Neural progenitor cell (in vitro differentiated cells): ENCODE measurements at regions not wholly inside any gene's neighbourhood (a gene's known extent, or its start where the extent isn't known, plus 50 kb on each side); places are given as distances from the start of the nearest gene placed in this dataset.

Experiments
- DNase-seq: peaks from one replicate; pipeline ENCODE4 v3.0.0-alpha.2; 2016; ENCODE audit warnings: low spot score
- H2AFZ ChIP-seq: fragments of 200-600 bp; sonication (generic); replicated peaks from 2 replicates; pipeline ENCODE4 v1.6.1; 2016; ENCODE audit warnings: antibody characterized with exemption
- H3F3A ChIP-seq: fragments of 200-600 bp; sonication (generic); 2 replicates; pipeline ENCODE4 v1.6.1; 2016; ENCODE audit warnings: antibody characterized with exemption, low read depth
- H3K27ac ChIP-seq: fragments of 200-600 bp; sonication (generic); 2 replicates; pipeline ENCODE4 v1.5.1; 2016; ENCODE audit warnings: mild to moderate bottlenecking
- H3K27me3 ChIP-seq: fragments of 200-600 bp; sonication (generic); 2 replicates; pipeline ENCODE4 v1.6.1; 2016; ENCODE audit warnings: mild to moderate bottlenecking, moderate library complexity
- H3K36me3 ChIP-seq: fragments of 200-600 bp; sonication (generic); 2 replicates; pipeline ENCODE4 v1.5.1; 2016
- H3K4me1 ChIP-seq: fragments of 200-600 bp; sonication (generic); 2 replicates; pipeline ENCODE4 v1.6.1; 2016; ENCODE audit warnings: mixed run types
- H3K4me2 ChIP-seq: fragments of 200-600 bp; sonication (generic); 2 replicates; pipeline ENCODE4 v1.6.1; 2016
- H3K4me3 ChIP-seq: fragments of 200-600 bp; sonication (generic); 2 replicates; pipeline ENCODE4 v1.5.1; 2016
- H3K79me2 ChIP-seq: fragments of 200-600 bp; sonication (generic); 2 replicates; pipeline ENCODE4 v1.6.1; 2016; ENCODE audit warnings: low read depth
- H3K9ac ChIP-seq: fragments of 200-600 bp; sonication (generic); 2 replicates; pipeline ENCODE4 v1.6.1; 2016
- H3K9me3 ChIP-seq: fragments of 200-600 bp; sonication (generic); 2 replicates; pipeline ENCODE4 v1.5.1; 2016; ENCODE audit warnings: low read depth
- H4K20me1 ChIP-seq: fragments of 200-600 bp; sonication (generic); 2 replicates; pipeline ENCODE4 v1.6.1; 2016; ENCODE audit warnings: low read depth
- H3K27ac Mint-ChIP-seq: 3 replicates; pipeline ENCODE4 v1.8.0; 2021; ENCODE audit warnings: mixed read lengths
- H3K27me3 Mint-ChIP-seq: 2 replicates; pipeline ENCODE4 v1.8.0; 2022; ENCODE audit warnings: low read depth, mild to moderate bottlenecking, inconsistent platforms, moderate library complexity, mixed read lengths; ENCODE audit not compliant: insufficient read depth
- H3K36me3 Mint-ChIP-seq: 3 replicates; pipeline ENCODE4 v1.8.0; 2021; ENCODE audit warnings: mixed read lengths
- H3K4me1 Mint-ChIP-seq: 3 replicates; pipeline ENCODE4 v1.8.0; 2021; ENCODE audit warnings: mixed read lengths
- H3K4me3 Mint-ChIP-seq: 3 replicates; pipeline ENCODE4 v1.8.0; 2021; ENCODE audit warnings: mild to moderate bottlenecking, moderate library complexity, mixed read lengths
- H3K9me3 Mint-ChIP-seq: 3 replicates; pipeline ENCODE4 v1.8.0; 2020; ENCODE audit warnings: mixed read lengths
- CTCF ChIP-seq: fragments of 200-600 bp; sonication (generic); IDR thresholded peaks from 2 replicates; pipeline ENCODE4 v1.5.1; 2017; ENCODE audit warnings: antibody characterized with exemption, mild to moderate bottlenecking
- EZH2 ChIP-seq: fragments of 200-600 bp; sonication (generic); IDR thresholded peaks from 2 replicates; pipeline ENCODE4 v1.6.1; 2017; ENCODE audit warnings: antibody characterized with exemption, mild to moderate bottlenecking, moderate library complexity
- EZH2phosphoT487 ChIP-seq: fragments of 200-600 bp; sonication (generic); IDR thresholded peaks from 2 replicates; pipeline ENCODE4 v1.6.1; 2017; ENCODE audit warnings: antibody characterized with exemption

- Histone ChIP-seq H3K9me3 (peaks cover 5% of the 10 kb centered on the region), H3K9ac (no peak overlapping the region), H3F3A (no peaks in the 10 kb centered on the region), H3K4me3 (no peak overlapping the region), H3K36me3 (no peaks in the 10 kb centered on the region), H3K4me2 (no peak overlapping the region), H2AFZ (no peak overlapping the region), H4K20me1 (no peaks in the 10 kb centered on the region), H3K4me1 (no peaks in the 10 kb centered on the region), H3K27ac (no peak overlapping the region), H3K79me2 (no peaks in the 10 kb centered on the region), H3K27me3 (no peaks in the 10 kb centered on the region)
- H3K4me3 Mint-ChIP-seq, result no peak overlapping the region
- no peaks in the 10 kb centered on the region for H3K4me1 Mint-ChIP-seq
- no peak overlapping the region for H3K27ac Mint-ChIP-seq
- H3K27me3 Mint-ChIP-seq, result no peaks in the 10 kb centered on the region
- TF ChIP-seq CTCF, result no peak
- no peak for TF ChIP-seq EZH2phosphoT487
- no peak for TF ChIP-seq EZH2
- peaks cover 6% of the 10 kb centered on the region for H3K9me3 Mint-ChIP-seq
- H3K36me3 Mint-ChIP-seq, result no peaks in the 10 kb centered on the region
- no peak for DNase-seq
Observed at GRCh38 chrX:22339459-22339858, 66.7 kb downstream of the CBLL2 start.

GRCh38 chrX:22340022-22340616 is 67.4 kb downstream of the CBLL2 start:
- H3K27ac Mint-ChIP-seq, result no peak overlapping the region
- TF ChIP-seq CTCF (no peak), EZH2phosphoT487 (no peak), EZH2 (no peak)

GRCh38 chrX:22343192-22343591 is 70.5 kb downstream of the CBLL2 start:
- H2AFZ ChIP-seq, result no peak overlapping the region
- no peak for TF ChIP-seq CTCF

More at GRCh38 chrX:22340022-22340616, 67.4 kb downstream of the CBLL2 start:
- Mint-ChIP-seq H3K36me3 (no peaks in the 10 kb centered on the region), H3K4me1 (no peaks in the 10 kb centered on the region), H3K4me3 (no peak overlapping the region), H3K27me3 (no peaks in the 10 kb centered on the region), H3K9me3 (peaks cover 6% of the 10 kb centered on the region)
- no peaks in the 10 kb centered on the region for H3F3A ChIP-seq
- no peak overlapping the region for H3K27ac ChIP-seq
- H3K36me3 ChIP-seq, result no peaks in the 10 kb centered on the region
- no peak overlapping the region for H3K4me2 ChIP-seq
- no peak overlapping the region for H2AFZ ChIP-seq
- H3K79me2 ChIP-seq, result no peaks in the 10 kb centered on the region
- H3K4me3 ChIP-seq, result no peak overlapping the region
- H3K9me3 ChIP-seq, result no peaks in the 10 kb centered on the region
- H3K27me3 ChIP-seq, result no peaks in the 10 kb centered on the region
- no peak overlapping the region for H3K9ac ChIP-seq
- H4K20me1 ChIP-seq, result no peaks in the 10 kb centered on the region
- no peaks in the 10 kb centered on the region for H3K4me1 ChIP-seq
- DNase-seq, result no peak

More at GRCh38 chrX:22343192-22343591, 70.5 kb downstream of the CBLL2 start:
- Histone ChIP-seq H3K4me3 (no peak overlapping the region), H3K79me2 (no peaks in the 10 kb centered on the region), H3F3A (no peaks in the 10 kb centered on the region), H3K27ac (no peak overlapping the region), H4K20me1 (no peaks in the 10 kb centered on the region), H3K9me3 (no peaks in the 10 kb centered on the region), H3K27me3 (no peaks in the 10 kb centered on the region), H3K4me2 (no peak overlapping the region), H3K4me1 (no peaks in the 10 kb centered on the region), H3K36me3 (no peaks in the 10 kb centered on the region), H3K9ac (no peak overlapping the region)
- no peak overlapping the region for H3K4me3 Mint-ChIP-seq
- H3K27me3 Mint-ChIP-seq, result no peaks in the 10 kb centered on the region
- no peaks in the 10 kb centered on the region for H3K36me3 Mint-ChIP-seq
- no peaks in the 10 kb centered on the region for H3K4me1 Mint-ChIP-seq
- H3K27ac Mint-ChIP-seq, result no peak overlapping the region
- no peak for DNase-seq
- peaks cover 3% of the 10 kb centered on the region for H3K9me3 Mint-ChIP-seq
